ENCODE measurements at regions not wholly inside any gene's neighbourhood (a gene's known extent, or its start where the extent isn't known, plus 50 kb on each side); places are given as distances from the start of the nearest gene placed in this dataset.

GRCh38 chr10:65320236-65321026 is 1605.4 kb upstream of the LRRTM3 start:
- ChIA-PET CTCF (no interaction called here), POLR2A (no interaction called here)

- ChIA-PET POLR2A (no interaction called here), CTCF (no interaction called here)
Measured at GRCh38 chr10:65323802-65324201, 1602.0 kb upstream of the LRRTM3 start.

GRCh38 chr10:65325913-65326312 is 1599.9 kb upstream of the LRRTM3 start:
- POLR2A ChIA-PET: no interaction called here
- CTCF ChIA-PET: no interaction called here

GRCh38 chr10:65328486-65328885 is 1597.3 kb upstream of the LRRTM3 start:
- ChIA-PET CTCF (no interaction called here), POLR2A (no interaction called here)

- POLR2A ChIA-PET: no interaction called here
- CTCF ChIA-PET: no interaction called here
Measured at GRCh38 chr10:65335311-65335710, 1590.5 kb upstream of the LRRTM3 start.

GRCh38 chr10:65340340-65340739 is 1585.5 kb upstream of the LRRTM3 start:
- POLR2A ChIA-PET: no interaction called here

GRCh38 chr10:65341323-65341925 is 1584.4 kb upstream of the LRRTM3 start:
- ChIA-PET POLR2A (no interaction called here), CTCF (no interaction called here)

More at GRCh38 chr10:65340340-65340739, 1585.5 kb upstream of the LRRTM3 start:
- CTCF ChIA-PET: no interaction called here

GRCh38 chr10:65342245-65342644 is 1583.6 kb upstream of the LRRTM3 start:
- ChIA-PET POLR2A (no interaction called here), CTCF (no interaction called here)

- CTCF ChIA-PET: no interaction called here
- POLR2A ChIA-PET: no interaction called here
Measured at GRCh38 chr10:65346466-65346865, 1579.4 kb upstream of the LRRTM3 start.

GRCh38 chr10:65348637-65349036 is 1577.2 kb upstream of the LRRTM3 start:
- CTCF ChIA-PET: no interaction called here
- POLR2A ChIA-PET: no interaction called here

GRCh38 chr10:65350611-65351010 is 1575.2 kb upstream of the LRRTM3 start:
- POLR2A ChIA-PET: no interaction called here
- CTCF ChIA-PET: interaction anchor here (0.7 kb wide), 1 partner anchor 245 kb away, joined by 3 read pairs; no protein-coding TSS in a partner anchor

- ChIA-PET CTCF (no interaction called here), POLR2A (no interaction called here)
Measured at GRCh38 chr10:65355141-65355680, 1570.6 kb upstream of the LRRTM3 start.

GRCh38 chr10:65358565-65358964 is 1567.3 kb upstream of the LRRTM3 start:
- ChIA-PET POLR2A (no interaction called here), CTCF (no interaction called here)

GRCh38 chr10:65360497-65360896 is 1565.3 kb upstream of the LRRTM3 start:
- ChIA-PET CTCF (no interaction called here), POLR2A (no interaction called here)

- ChIA-PET CTCF (no interaction called here), POLR2A (no interaction called here)
Measured at GRCh38 chr10:65365878-65366277, 1560.0 kb upstream of the LRRTM3 start.

GRCh38 chr10:65367706-65368105 is 1558.1 kb upstream of the LRRTM3 start:
- CTCF ChIA-PET: no interaction called here
- POLR2A ChIA-PET: no interaction called here

- ChIA-PET CTCF (no interaction called here), POLR2A (no interaction called here)
Measured at GRCh38 chr10:65375528-65375927, 1550.3 kb upstream of the LRRTM3 start.

- ChIA-PET POLR2A (no interaction called here), CTCF (no interaction called here)
Measured at GRCh38 chr10:65377687-65378086, 1548.1 kb upstream of the LRRTM3 start.

GRCh38 chr10:65394502-65395297 is 1531.1 kb upstream of the LRRTM3 start:
- ChIA-PET CTCF (no interaction called here), POLR2A (no interaction called here)

- ChIA-PET POLR2A (no interaction called here), CTCF (no interaction called here)
Measured at GRCh38 chr10:65395631-65396030, 1530.2 kb upstream of the LRRTM3 start.

GRCh38 chr10:65396997-65397396 is 1528.8 kb upstream of the LRRTM3 start:
- POLR2A ChIA-PET: no interaction called here

More at GRCh38 chr10:65396997-65397396, 1528.8 kb upstream of the LRRTM3 start:
- CTCF ChIA-PET: no interaction called here
